ENCODE measurements at regions not wholly inside any gene's neighbourhood (a gene's known extent, or its start where the extent isn't known, plus 50 kb on each side); places are given as distances from the start of the nearest gene placed in this dataset.

DNA sequence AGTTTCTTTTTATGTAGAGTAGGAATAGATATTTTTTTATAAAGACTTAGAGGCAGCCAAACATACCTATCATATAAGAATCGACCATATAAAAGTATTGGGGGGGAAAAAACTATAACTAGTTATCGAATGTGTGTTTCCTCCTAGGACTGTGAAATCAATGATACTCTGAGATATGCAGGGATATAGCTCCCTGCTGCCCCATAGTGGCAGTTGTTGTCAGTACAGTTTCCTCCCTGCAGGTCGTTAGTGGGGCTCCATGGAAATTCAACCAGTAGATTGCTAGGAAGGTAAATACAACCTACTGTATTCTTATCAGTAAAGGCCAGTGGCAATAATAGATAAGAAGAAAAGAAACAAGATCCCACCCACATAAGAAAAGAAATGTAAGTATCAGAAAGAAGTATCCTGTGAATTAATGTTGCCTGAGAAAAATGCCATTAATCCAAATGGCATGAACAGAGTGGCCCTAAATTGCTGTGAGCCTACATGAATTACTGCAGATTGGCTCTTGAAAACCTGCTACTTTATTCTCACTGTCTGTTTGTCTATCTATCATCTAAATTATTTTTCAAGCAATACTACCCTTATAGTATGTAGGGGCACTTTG, 136.9 kb upstream of the FBN2 start:
- H3K27me3 ChIP-seq (ENCODE audit: control insufficient read depth in 5 of 5, insufficient read depth in 4 of 5, low read length in 5 of 5): no peaks in the 10 kb centered on the region
- H3K36me3 ChIP-seq (ENCODE audit: control insufficient read depth in 5 of 5, insufficient read depth in 5 of 5, low read length in 5 of 5): no peaks in the 10 kb centered on the region
- H3K9ac ChIP-seq (ENCODE audit: low read length in 5 of 5): no peak overlapping the region
- H3K4me3 ChIP-seq (ENCODE audit: low read depth in 1 of 5, low read length in 5 of 5): no peak overlapping the region
- H3K27ac ChIP-seq (ENCODE audit: low read depth, low read length): no peak overlapping the region
- H3K9me3 ChIP-seq (ENCODE audit: control insufficient read depth in 5 of 5, low read length in 5 of 5): peaks cover 0 to 8% (median 6%) of the 10 kb centered on the region in 5 donors
- H3K4me1 ChIP-seq (ENCODE audit: control insufficient read depth in 5 of 5, insufficient read depth in 5 of 5, low read length in 5 of 5): no peaks in the 10 kb centered on the region

DNA sequence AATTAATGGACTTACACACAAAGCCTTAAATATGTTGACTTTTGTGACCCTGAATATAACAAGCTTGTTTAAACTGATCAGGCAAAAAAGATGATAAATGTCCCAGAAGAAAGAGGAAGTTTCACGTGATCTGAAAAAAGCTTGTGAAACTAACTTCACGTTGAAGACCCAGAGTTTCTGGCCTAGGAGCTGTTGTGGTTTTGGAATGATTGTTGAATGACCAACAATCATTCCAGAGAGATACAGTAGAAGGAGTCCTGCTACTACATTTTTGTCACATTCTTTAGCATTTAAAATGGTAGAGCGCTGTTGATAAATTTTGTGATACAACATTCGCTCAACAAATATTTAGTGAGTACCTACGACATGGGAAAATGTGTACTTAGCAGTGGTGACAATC, 143.1 kb upstream of the FBN2 start:
- Histone ChIP-seq H3K4me3 (ENCODE audit: low read depth in 1 of 5, low read length in 5 of 5) (no peak overlapping the region), H3K9me3 (ENCODE audit: control insufficient read depth in 5 of 5, low read length in 5 of 5) (no peaks in the 10 kb centered on the region), H3K9ac (ENCODE audit: low read length in 5 of 5) (no peak overlapping the region), H3K27ac (ENCODE audit: low read depth, low read length) (no peak overlapping the region), H3K4me1 (ENCODE audit: control insufficient read depth in 5 of 5, insufficient read depth in 5 of 5, low read length in 5 of 5) (no peaks in the 10 kb centered on the region), H3K36me3 (ENCODE audit: control insufficient read depth in 5 of 5, insufficient read depth in 5 of 5, low read length in 5 of 5) (no peaks in the 10 kb centered on the region), H3K27me3 (ENCODE audit: control insufficient read depth in 5 of 5, insufficient read depth in 4 of 5, low read length in 5 of 5) (peaks cover 0 to 2% (median 0%) of the 10 kb centered on the region in 5 donors)

DNA sequence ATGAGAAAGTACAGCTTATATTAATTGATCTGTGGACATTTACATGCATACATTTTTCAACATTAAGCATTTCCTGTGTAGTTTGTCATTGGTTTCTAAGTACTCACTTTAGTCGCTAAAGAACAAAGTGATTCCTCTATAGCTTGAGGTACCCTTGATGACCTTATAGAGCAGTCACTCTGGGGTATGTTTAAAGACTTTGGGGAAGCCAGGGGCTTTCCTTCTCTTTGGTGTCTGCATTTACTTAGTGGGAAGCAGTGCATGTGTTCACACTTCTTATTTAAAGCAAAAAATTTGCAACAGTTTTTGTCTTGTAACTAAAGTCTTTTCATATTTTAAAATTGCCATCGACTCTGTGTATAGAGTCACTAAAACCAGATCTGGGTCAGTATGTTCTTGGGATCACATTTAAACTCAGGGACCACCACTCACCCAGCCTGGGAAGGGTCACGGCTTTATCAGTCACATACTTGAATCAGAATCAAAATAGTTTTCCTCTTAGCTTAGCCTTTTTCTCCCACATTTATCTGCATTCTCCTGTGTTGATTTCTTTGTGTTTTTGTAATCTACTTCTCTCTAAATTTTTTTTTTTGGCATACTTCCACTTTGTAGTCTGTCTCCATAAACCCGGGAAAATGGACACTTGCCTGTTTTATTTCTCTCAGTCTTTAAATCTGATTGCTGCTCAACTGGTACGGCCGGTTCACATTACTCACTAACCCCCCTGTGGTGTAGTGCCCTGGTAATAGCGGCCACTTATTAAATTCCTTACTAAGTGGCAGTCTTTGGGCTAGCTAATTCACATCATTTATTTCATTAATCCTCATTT, 143.9 kb upstream of the FBN2 start:
- H3K27ac ChIP-seq (ENCODE audit: low read depth, low read length): no peak overlapping the region
- H3K4me1 ChIP-seq (ENCODE audit: control insufficient read depth in 5 of 5, insufficient read depth in 5 of 5, low read length in 5 of 5): no peaks in the 10 kb centered on the region
- no peak overlapping the region for H3K4me3 ChIP-seq (ENCODE audit: low read depth in 1 of 5, low read length in 5 of 5)
- H3K9me3 ChIP-seq (ENCODE audit: control insufficient read depth in 5 of 5, low read length in 5 of 5): no peaks in the 10 kb centered on the region
- no peaks in the 10 kb centered on the region for H3K36me3 ChIP-seq (ENCODE audit: control insufficient read depth in 5 of 5, insufficient read depth in 5 of 5, low read length in 5 of 5)
- H3K9ac ChIP-seq (ENCODE audit: low read length in 5 of 5): no peak overlapping the region
- peaks cover 0 to 2% (median 0%) of the 10 kb centered on the region in 5 donors for H3K27me3 ChIP-seq (ENCODE audit: control insufficient read depth in 5 of 5, insufficient read depth in 4 of 5, low read length in 5 of 5)

DNA sequence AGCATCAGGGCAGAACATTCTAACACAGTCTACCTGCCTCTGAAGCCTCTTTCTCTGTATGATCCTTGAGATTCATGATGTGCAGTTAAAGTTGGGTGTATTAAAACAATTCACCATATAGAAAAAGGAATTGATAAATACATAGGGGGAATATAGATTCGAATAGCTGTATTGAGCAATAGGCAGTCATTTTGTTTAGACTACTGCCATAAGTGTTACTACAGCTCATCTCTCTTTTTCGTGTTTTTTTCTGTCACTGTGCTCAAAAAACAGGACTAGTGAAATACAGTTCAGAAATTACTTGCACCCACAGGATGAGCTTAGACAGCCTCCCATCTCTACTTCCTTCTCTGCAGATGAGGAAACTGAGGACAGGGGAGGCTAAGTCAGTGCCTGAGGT, 144.6 kb upstream of the FBN2 start:
- no peaks in the 10 kb centered on the region for H3K4me1 ChIP-seq (ENCODE audit: control insufficient read depth in 5 of 5, insufficient read depth in 5 of 5, low read length in 5 of 5)
- no peak overlapping the region for H3K27ac ChIP-seq (ENCODE audit: low read depth, low read length)
- peaks cover 0 to 2% (median 0%) of the 10 kb centered on the region in 5 donors for H3K27me3 ChIP-seq (ENCODE audit: control insufficient read depth in 5 of 5, insufficient read depth in 4 of 5, low read length in 5 of 5)
- H3K9me3 ChIP-seq (ENCODE audit: control insufficient read depth in 5 of 5, low read length in 5 of 5): no peaks in the 10 kb centered on the region
- no peak overlapping the region for H3K4me3 ChIP-seq (ENCODE audit: low read depth in 1 of 5, low read length in 5 of 5)
- no peaks in the 10 kb centered on the region for H3K36me3 ChIP-seq (ENCODE audit: control insufficient read depth in 5 of 5, insufficient read depth in 5 of 5, low read length in 5 of 5)
- no peak overlapping the region for H3K9ac ChIP-seq (ENCODE audit: low read length in 5 of 5)

GRCh38 chr5:128684961-128685360, 146.9 kb upstream of the FBN2 start:
- H3K9ac ChIP-seq (ENCODE audit: low read length in 5 of 5): no peak overlapping the region
- no peak overlapping the region for H3K4me3 ChIP-seq (ENCODE audit: low read depth in 1 of 5, low read length in 5 of 5)
- H3K27me3 ChIP-seq (ENCODE audit: control insufficient read depth in 5 of 5, insufficient read depth in 4 of 5, low read length in 5 of 5): peaks cover 0 to 2% (median 0%) of the 10 kb centered on the region in 5 donors
- H3K36me3 ChIP-seq (ENCODE audit: control insufficient read depth in 5 of 5, insufficient read depth in 5 of 5, low read length in 5 of 5): no peaks in the 10 kb centered on the region
- H3K4me1 ChIP-seq (ENCODE audit: control insufficient read depth in 5 of 5, insufficient read depth in 5 of 5, low read length in 5 of 5): no peaks in the 10 kb centered on the region
- H3K9me3 ChIP-seq (ENCODE audit: control insufficient read depth in 5 of 5, low read length in 5 of 5): no peaks in the 10 kb centered on the region
- H3K27ac ChIP-seq (ENCODE audit: low read depth, low read length): no peak overlapping the region

- Histone ChIP-seq H3K9me3 (ENCODE audit: control insufficient read depth in 5 of 5, low read length in 5 of 5) (peaks cover 0 to 2% (median 0%) of the 10 kb centered on the region in 5 donors), H3K9ac (ENCODE audit: low read length in 5 of 5) (no peak overlapping the region), H3K4me1 (ENCODE audit: control insufficient read depth in 5 of 5, insufficient read depth in 5 of 5, low read length in 5 of 5) (no peaks in the 10 kb centered on the region), H3K27me3 (ENCODE audit: control insufficient read depth in 5 of 5, insufficient read depth in 4 of 5, low read length in 5 of 5) (no peaks in the 10 kb centered on the region), H3K4me3 (ENCODE audit: low read depth in 1 of 5, low read length in 5 of 5) (no peak overlapping the region), H3K27ac (ENCODE audit: low read depth, low read length) (no peak overlapping the region), H3K36me3 (ENCODE audit: control insufficient read depth in 5 of 5, insufficient read depth in 5 of 5, low read length in 5 of 5) (no peaks in the 10 kb centered on the region)
Observed at GRCh38 chr5:128687930-128688329, 149.9 kb upstream of the FBN2 start.

DNA sequence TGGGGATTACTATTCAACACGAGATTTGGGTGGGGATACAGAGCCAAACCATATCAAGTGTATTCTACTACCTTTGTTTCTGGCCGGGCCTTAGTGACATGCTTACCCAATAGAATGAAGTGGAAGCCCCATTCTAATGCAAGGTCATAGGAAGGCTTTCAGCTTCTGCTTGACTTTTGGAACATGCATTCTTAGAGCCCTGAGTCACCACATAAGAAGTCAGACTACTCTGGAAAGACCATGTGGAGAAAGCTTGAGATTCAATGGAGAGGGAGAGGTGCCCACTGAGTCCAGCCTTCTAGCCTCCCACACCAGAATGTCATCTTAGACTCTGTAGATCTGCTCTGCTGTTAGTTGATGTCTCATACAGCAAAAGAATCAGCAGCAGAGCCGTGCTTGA, 155.7 kb upstream of the FBN2 start:
- H3K9ac ChIP-seq (ENCODE audit: low read length in 5 of 5): no peak overlapping the region
- peaks cover 0 to 2% (median 0%) of the 10 kb centered on the region in 5 donors for H3K9me3 ChIP-seq (ENCODE audit: control insufficient read depth in 5 of 5, low read length in 5 of 5)
- H3K27me3 ChIP-seq (ENCODE audit: control insufficient read depth in 5 of 5, insufficient read depth in 4 of 5, low read length in 5 of 5): no peaks in the 10 kb centered on the region
- H3K27ac ChIP-seq (ENCODE audit: low read depth, low read length): no peak overlapping the region
- H3K4me3 ChIP-seq (ENCODE audit: low read depth in 1 of 5, low read length in 5 of 5): no peak overlapping the region
- H3K36me3 ChIP-seq (ENCODE audit: control insufficient read depth in 5 of 5, insufficient read depth in 5 of 5, low read length in 5 of 5): no peaks in the 10 kb centered on the region
- no peaks in the 10 kb centered on the region for H3K4me1 ChIP-seq (ENCODE audit: control insufficient read depth in 5 of 5, insufficient read depth in 5 of 5, low read length in 5 of 5)

DNA sequence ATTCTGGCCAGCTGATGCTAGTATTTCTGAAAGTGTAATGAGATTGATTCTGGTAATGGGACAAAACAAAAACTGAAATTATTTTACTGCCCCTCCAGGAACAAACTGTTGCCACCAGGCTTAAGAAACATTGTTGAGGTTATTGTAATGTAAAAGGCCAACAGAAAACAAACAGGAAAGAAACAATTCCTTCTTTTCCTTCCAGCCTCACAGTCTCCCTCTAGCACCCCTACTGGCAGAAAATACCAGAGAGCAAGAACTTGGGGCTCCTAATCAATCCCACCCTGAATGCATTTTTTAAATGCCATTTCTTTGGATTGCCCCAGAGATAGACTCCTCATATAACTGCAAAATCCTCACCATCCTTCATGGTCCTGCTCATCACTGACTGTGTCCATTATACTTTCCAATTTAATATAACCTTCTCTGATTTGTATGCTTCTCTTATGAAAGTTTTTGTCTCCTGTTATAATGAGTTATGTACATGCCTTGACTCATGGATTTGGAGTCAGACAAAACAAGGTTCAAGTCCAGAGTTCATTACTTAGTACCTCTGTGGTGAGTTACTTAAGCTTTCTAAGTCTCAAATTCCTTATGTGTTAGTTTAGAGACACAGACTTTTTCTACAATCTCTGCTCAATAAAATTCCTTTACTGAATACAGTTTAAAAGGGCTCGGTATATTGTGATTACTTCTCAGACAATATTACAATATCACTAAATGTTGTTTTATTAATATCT, 157.9 kb upstream of the FBN2 start:
- H3K4me1 ChIP-seq (ENCODE audit: control insufficient read depth in 5 of 5, insufficient read depth in 5 of 5, low read length in 5 of 5): no peaks in the 10 kb centered on the region
- H3K36me3 ChIP-seq (ENCODE audit: control insufficient read depth in 5 of 5, insufficient read depth in 5 of 5, low read length in 5 of 5): no peaks in the 10 kb centered on the region
- H3K27ac ChIP-seq (ENCODE audit: low read depth, low read length): no peak overlapping the region
- H3K4me3 ChIP-seq (ENCODE audit: low read depth in 1 of 5, low read length in 5 of 5): no peak overlapping the region
- no peak overlapping the region for H3K9ac ChIP-seq (ENCODE audit: low read length in 5 of 5)
- H3K9me3 ChIP-seq (ENCODE audit: control insufficient read depth in 5 of 5, low read length in 5 of 5): peaks cover 0 to 2% (median 0%) of the 10 kb centered on the region in 5 donors
- H3K27me3 ChIP-seq (ENCODE audit: control insufficient read depth in 5 of 5, insufficient read depth in 4 of 5, low read length in 5 of 5): no peaks in the 10 kb centered on the region

DNA sequence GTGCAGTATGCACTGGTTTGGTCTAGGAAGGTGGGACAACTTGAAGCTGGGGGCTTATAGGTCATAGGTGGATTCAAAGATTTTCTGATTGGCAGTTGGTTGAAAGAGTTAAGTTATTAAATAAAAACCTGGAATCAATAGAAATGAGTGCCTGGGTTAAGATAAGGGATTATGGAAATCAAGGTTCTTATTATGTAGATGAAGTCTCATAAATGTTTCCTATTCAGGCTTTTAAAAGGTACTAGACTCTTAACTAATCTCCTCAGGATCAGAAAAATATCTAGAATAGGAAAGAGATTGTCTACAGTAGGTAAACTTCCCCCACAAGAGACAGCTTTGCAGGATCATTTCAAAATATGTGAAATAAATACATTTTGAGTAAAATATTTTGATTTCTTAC, 163.3 kb upstream of the FBN2 start:
- no peaks in the 10 kb centered on the region for H3K27me3 ChIP-seq (ENCODE audit: control insufficient read depth in 5 of 5, insufficient read depth in 4 of 5, low read length in 5 of 5)
- no peaks in the 10 kb centered on the region for H3K4me1 ChIP-seq (ENCODE audit: control insufficient read depth in 5 of 5, insufficient read depth in 5 of 5, low read length in 5 of 5)
- no peak overlapping the region for H3K9ac ChIP-seq (ENCODE audit: low read length in 5 of 5)
- no peak overlapping the region for H3K27ac ChIP-seq (ENCODE audit: low read depth, low read length)
- H3K36me3 ChIP-seq (ENCODE audit: control insufficient read depth in 5 of 5, insufficient read depth in 5 of 5, low read length in 5 of 5): no peaks in the 10 kb centered on the region
- H3K9me3 ChIP-seq (ENCODE audit: control insufficient read depth in 5 of 5, low read length in 5 of 5): no peaks in the 10 kb centered on the region
- H3K4me3 ChIP-seq (ENCODE audit: low read depth in 1 of 5, low read length in 5 of 5): no peak overlapping the region

- no peaks in the 10 kb centered on the region for H3K9me3 ChIP-seq (ENCODE audit: control insufficient read depth in 5 of 5, low read length in 5 of 5)
- H3K27me3 ChIP-seq (ENCODE audit: control insufficient read depth in 5 of 5, insufficient read depth in 4 of 5, low read length in 5 of 5): no peaks in the 10 kb centered on the region
- H3K4me1 ChIP-seq (ENCODE audit: control insufficient read depth in 5 of 5, insufficient read depth in 5 of 5, low read length in 5 of 5): no peaks in the 10 kb centered on the region
- H3K9ac ChIP-seq (ENCODE audit: low read length in 5 of 5): no peak overlapping the region
- no peaks in the 10 kb centered on the region for H3K36me3 ChIP-seq (ENCODE audit: control insufficient read depth in 5 of 5, insufficient read depth in 5 of 5, low read length in 5 of 5)
- no peak overlapping the region for H3K4me3 ChIP-seq (ENCODE audit: low read depth in 1 of 5, low read length in 5 of 5)
- no peak overlapping the region for H3K27ac ChIP-seq (ENCODE audit: low read depth, low read length)
Observed at GRCh38 chr5:128703322-128703721, 165.3 kb upstream of the FBN2 start.
